ACC112 (cell line): ENCODE measurements at regions not wholly inside any gene's neighbourhood (a gene's known extent, or its start where the extent isn't known, plus 50 kb on each side); places are given as distances from the start of the nearest gene placed in this dataset.

Experiments
- H2AFZ ChIP-seq: fragments of 200-600 bp; sonication (generic); one replicate; pipeline ENCODE4 v1.6.0; 2017; ENCODE audit warnings: antibody characterized with exemption, low read length; ENCODE audit not compliant: unreplicated experiment
- H3K27ac ChIP-seq: fragments of 200-600 bp; sonication (generic); 2 replicates; pipeline ENCODE4 v1.5.1; 2014; ENCODE audit warnings: low read depth, mild to moderate bottlenecking, antibody characterized with exemption, low read length, moderate library complexity
- H3K27me3 ChIP-seq: fragments of 200-600 bp; sonication (generic); 2 replicates; pipeline ENCODE4 v1.6.1; 2014; ENCODE audit warnings: mild to moderate bottlenecking, antibody characterized with exemption, low read length, moderate library complexity, mixed read lengths; ENCODE audit not compliant: insufficient read depth
- H3K36me3 ChIP-seq: fragments of 200-600 bp; sonication (generic); 2 replicates; pipeline ENCODE4 v1.6.1; 2016; ENCODE audit warnings: mild to moderate bottlenecking, antibody characterized with exemption, low read length, moderate library complexity, mixed read lengths; ENCODE audit not compliant: insufficient read depth
- H3K4me1 ChIP-seq: fragments of 200-600 bp; sonication (generic); one replicate; pipeline ENCODE4 v1.6.1; 2016; ENCODE audit warnings: low read length, mixed read lengths; ENCODE audit not compliant: insufficient read depth, unreplicated experiment, control insufficient read depth
- H3K4me3 ChIP-seq: fragments of 200-600 bp; sonication (generic); 2 replicates; pipeline ENCODE4 v1.5.1; 2014; ENCODE audit warnings: mild to moderate bottlenecking, low read depth, low read length
- H3K79me2 ChIP-seq: fragments of 200-600 bp; sonication (generic); one replicate; pipeline ENCODE4 v1.6.0; 2016; ENCODE audit warnings: low read length; ENCODE audit not compliant: control insufficient read depth, unreplicated experiment, insufficient read depth

DNA sequence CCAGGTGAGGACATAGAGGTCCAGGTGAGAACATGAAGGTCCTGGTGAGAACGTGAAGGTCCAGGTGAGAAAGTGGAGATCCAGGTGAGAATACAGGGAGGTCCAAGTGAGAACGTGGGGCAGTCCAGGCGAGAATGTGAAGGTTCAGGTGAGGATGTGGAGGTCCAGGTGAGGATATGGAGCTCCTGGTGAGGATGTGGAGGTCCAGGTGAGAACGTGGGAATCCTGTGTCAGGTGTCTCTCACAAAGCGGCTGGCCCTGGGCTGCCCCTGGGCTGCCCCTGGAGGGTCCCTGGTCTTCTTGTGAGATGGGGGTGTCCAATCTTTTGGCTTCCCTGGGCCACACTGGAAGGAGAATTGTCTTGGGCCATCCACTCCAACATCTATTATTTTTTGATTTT, 133.4 kb downstream of the MRPL36 start:
- Histone ChIP-seq H3K27ac (no peak overlapping the region), H3K27me3 (peaks cover 71% of the 10 kb centered on the region), H3K4me1 (no peaks in the 10 kb centered on the region), H2AFZ (no peak overlapping the region), H3K4me3 (no peak overlapping the region), H3K79me2 (no peaks in the 10 kb centered on the region), H3K36me3 (no peaks in the 10 kb centered on the region)

DNA sequence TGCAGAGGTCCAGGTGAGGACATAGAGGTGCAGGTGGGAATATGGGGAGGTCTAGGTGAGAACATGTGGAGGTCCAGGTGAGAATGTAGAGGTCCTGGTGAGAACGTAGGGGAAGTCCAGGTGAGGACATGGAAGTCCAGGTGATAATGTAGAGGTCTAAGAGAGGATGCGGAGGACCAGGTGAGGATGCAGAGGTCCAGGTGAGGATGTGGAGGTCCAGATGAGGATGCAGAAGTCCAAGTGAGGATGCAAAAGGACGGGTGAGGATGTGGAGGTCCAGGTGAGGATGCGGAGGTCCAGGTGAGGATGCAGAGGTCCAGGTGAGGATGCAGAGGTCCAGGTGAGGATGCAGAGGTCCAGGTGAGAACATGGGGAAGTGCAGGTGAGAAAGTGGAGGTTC, 133.8 kb downstream of the MRPL36 start:
- H2AFZ ChIP-seq, result no peak overlapping the region
- H3K4me3 ChIP-seq, result no peak overlapping the region
- no peaks in the 10 kb centered on the region for H3K79me2 ChIP-seq
- no peaks in the 10 kb centered on the region for H3K4me1 ChIP-seq
- H3K27ac ChIP-seq, result no peak overlapping the region
- no peaks in the 10 kb centered on the region for H3K36me3 ChIP-seq
- H3K27me3 ChIP-seq, result peaks cover 67% of the 10 kb centered on the region

DNA sequence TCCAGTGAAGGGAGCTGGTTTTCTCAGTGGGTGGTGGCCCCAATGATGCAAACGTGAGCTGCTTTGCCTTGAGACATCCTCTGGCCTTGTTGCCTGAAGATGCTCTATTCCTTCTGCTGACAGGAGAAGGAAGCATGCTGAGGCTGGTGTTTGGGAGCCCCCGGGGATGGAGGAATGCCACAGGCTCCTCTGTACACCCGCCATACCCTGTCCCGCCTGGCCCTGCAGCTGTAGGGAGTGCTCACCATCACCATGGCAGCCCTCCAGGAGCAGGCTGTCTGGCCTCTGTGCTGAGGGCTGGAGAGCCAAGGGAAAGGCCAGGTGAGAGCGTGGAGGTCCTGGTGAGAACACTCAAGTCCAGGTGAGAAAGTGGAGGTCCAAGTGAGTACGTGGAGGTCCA, 134.4 kb downstream of the MRPL36 start:
- Histone ChIP-seq H3K27ac (no peak overlapping the region), H3K4me1 (no peaks in the 10 kb centered on the region), H2AFZ (no peak overlapping the region), H3K27me3 (peaks cover 66% of the 10 kb centered on the region), H3K4me3 (no peak overlapping the region), H3K79me2 (no peaks in the 10 kb centered on the region), H3K36me3 (no peaks in the 10 kb centered on the region)

DNA sequence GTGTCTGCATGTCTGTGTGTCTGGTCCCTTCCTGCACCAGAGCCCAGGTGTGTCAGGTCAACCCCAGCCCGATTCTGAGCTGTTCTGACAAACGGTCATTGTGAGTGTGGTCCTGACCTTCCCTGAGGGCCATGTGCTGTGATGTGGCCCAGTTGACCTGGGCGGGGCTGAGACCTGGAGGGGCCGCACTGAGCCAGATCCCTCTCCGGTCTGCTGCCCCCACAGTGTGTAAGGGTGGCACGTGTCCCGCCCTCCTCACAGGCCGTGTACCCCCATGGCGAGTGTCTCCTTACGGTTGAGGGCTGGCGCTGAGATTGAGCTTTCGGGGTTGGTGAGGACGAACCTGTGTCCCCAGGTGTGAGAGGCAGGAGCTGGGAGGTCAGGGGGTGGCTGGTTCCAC, 136.5 kb downstream of the MRPL36 start:
- no peaks in the 10 kb centered on the region for H3K36me3 ChIP-seq
- no peaks in the 10 kb centered on the region for H3K79me2 ChIP-seq
- H3K27ac ChIP-seq, result no peak overlapping the region
- no peak overlapping the region for H3K4me3 ChIP-seq
- H3K4me1 ChIP-seq, result no peaks in the 10 kb centered on the region
- H3K27me3 ChIP-seq, result peaks cover 67% of the 10 kb centered on the region
- no peak overlapping the region for H2AFZ ChIP-seq

DNA sequence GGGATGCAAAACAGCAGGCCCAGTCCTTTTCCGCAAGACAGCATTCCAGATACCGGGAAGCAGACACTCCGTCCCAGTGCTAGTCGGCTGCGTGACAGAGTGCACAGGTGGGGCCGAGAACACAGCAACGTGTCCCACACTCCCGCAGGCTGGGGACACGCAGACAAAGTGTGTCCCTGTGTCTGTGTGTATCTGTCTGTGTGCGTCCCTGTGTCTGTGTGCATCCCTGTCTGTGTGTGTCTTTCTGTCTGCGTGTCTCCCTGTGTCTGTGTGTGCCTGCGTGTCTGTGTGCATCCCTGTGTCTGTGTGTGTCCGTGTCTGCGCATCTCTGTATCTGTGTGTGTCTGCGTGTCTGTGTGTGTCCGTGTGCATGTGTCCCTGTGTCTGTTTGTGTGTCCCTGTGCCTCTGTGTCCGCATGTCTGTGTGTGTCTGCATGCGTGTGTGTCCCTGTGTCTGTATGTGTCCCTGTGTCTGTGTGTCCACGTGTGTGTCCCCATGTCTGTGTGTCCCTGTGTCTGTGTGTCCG, 137.0 kb downstream of the MRPL36 start:
- no peaks in the 10 kb centered on the region for H3K79me2 ChIP-seq
- no peaks in the 10 kb centered on the region for H3K36me3 ChIP-seq
- no peak overlapping the region for H3K4me3 ChIP-seq
- no peak overlapping the region for H2AFZ ChIP-seq
- H3K27me3 ChIP-seq, result peaks cover 66% of the 10 kb centered on the region
- no peaks in the 10 kb centered on the region for H3K4me1 ChIP-seq
- H3K27ac ChIP-seq, result no peak overlapping the region

DNA sequence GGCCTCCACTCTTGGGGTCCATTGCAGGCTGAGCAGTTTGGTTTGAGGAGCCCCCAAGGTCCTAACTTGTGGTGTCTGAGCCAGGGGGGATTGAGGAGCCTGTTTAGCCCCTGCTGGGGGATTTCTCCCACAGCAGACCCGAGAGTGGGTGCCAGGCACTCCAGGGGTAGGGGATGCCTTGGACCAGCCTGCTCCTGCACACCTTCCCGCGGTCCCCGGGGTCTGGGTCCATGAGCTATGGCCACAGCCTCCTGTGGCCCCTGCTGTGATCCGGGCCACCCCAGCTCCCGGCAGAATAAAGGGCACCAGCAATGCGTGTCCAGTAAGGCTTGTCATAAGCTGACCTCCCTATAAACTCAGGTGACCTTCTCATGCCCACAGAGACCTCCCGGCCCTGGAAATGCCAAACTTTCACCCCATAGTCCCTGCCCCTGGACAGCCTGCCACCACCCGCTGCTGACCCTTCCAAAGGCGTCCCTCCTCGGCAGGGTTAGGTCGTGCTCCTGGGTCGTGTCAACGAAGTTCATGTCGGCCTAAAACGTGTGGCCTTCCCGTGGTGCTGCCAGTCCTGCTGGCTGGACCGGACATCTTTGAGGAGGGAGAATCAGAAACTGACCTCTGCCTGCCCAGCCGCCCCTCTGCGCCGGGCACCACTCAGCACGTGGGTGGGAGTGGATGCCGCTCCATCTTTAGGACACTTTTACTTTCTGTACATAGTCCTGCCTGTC, 137.6 kb downstream of the MRPL36 start:
- Histone ChIP-seq H3K27me3 (peaks cover 67% of the 10 kb centered on the region), H3K36me3 (no peaks in the 10 kb centered on the region), H3K4me3 (no peak overlapping the region), H3K4me1 (no peaks in the 10 kb centered on the region), H3K27ac (no peak overlapping the region), H2AFZ (no peak overlapping the region), H3K79me2 (no peaks in the 10 kb centered on the region)

DNA sequence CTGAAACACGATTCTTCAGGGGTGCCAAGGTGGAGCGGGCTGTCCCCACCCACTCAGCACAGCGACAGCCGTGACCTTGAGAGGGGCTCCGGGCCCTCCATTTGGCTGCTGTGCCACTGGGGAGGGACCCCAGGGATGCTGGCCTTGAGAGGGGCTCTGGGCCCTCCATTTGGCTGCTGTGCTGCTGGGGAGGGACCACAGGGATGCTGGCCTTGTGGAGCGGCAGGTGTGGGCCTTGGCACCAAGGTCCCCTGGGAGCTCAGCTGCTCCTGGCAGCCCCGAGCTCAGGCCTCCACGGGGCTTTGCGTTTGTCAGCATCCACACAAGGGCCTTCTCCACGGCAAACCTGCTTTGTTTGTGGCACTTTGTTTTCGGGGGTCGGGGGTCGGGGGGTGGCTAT, 137.6 kb upstream of the LPCAT1 start:
- H3K27me3 ChIP-seq, result peaks cover 65% of the 10 kb centered on the region
- no peak overlapping the region for H3K4me3 ChIP-seq
- H3K4me1 ChIP-seq, result no peaks in the 10 kb centered on the region
- H2AFZ ChIP-seq, result no peak overlapping the region
- no peak overlapping the region for H3K27ac ChIP-seq
- no peaks in the 10 kb centered on the region for H3K36me3 ChIP-seq
- no peaks in the 10 kb centered on the region for H3K79me2 ChIP-seq

DNA sequence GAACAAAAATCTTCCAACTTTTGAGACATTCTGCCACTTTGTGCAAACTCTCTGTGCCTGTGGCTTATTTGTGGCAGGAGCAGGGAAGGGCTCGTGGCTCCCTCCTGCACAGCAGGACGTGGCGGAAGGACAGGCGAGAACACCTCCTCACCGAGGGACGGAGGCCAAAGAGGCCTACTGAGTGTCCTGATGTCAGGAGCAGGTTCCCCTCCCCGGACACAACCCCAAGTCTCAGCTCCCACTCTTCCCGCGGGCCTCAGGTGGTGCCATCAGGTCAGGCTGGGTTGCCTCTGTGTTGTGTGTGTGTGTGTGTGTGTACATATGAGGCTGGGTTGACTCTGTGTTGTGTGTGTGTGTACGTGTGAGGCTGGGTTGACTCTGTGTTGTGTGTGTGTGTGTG, 136.8 kb upstream of the LPCAT1 start:
- H3K27me3 ChIP-seq, result peaks cover 62% of the 10 kb centered on the region
- H3K4me1 ChIP-seq, result no peaks in the 10 kb centered on the region

DNA sequence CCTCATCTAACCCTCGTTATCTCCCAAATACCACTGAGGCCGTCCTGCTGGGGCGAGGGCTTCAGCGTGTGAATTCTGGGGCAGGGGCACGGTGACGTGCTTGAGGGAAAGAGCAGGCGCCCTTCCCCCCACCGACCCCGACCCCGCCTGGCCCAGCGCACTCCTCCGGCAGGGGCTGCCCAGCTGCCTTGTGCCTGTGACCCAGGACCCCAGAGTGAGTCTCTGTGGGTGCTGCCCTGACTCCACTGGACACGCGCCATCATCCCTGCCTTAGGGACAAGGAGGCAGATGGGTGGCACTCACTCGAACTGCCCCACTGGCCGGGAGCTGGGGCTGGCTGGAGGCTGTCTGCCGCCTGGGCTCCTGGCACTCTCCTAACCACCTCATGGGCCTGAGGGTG, 136.2 kb upstream of the LPCAT1 start:
- Histone ChIP-seq H3K36me3 (no peaks in the 10 kb centered on the region), H3K4me3 (no peak overlapping the region), H3K79me2 (no peaks in the 10 kb centered on the region), H3K27ac (no peak overlapping the region), H3K4me1 (no peaks in the 10 kb centered on the region), H2AFZ (no peak overlapping the region), H3K27me3 (peaks cover 62% of the 10 kb centered on the region)

More for the DNA sequence above, 136.8 kb upstream of the LPCAT1 start:
- Histone ChIP-seq H3K4me3 (no peak overlapping the region), H2AFZ (no peak overlapping the region), H3K27ac (no peak overlapping the region), H3K36me3 (no peaks in the 10 kb centered on the region), H3K79me2 (no peaks in the 10 kb centered on the region)

DNA sequence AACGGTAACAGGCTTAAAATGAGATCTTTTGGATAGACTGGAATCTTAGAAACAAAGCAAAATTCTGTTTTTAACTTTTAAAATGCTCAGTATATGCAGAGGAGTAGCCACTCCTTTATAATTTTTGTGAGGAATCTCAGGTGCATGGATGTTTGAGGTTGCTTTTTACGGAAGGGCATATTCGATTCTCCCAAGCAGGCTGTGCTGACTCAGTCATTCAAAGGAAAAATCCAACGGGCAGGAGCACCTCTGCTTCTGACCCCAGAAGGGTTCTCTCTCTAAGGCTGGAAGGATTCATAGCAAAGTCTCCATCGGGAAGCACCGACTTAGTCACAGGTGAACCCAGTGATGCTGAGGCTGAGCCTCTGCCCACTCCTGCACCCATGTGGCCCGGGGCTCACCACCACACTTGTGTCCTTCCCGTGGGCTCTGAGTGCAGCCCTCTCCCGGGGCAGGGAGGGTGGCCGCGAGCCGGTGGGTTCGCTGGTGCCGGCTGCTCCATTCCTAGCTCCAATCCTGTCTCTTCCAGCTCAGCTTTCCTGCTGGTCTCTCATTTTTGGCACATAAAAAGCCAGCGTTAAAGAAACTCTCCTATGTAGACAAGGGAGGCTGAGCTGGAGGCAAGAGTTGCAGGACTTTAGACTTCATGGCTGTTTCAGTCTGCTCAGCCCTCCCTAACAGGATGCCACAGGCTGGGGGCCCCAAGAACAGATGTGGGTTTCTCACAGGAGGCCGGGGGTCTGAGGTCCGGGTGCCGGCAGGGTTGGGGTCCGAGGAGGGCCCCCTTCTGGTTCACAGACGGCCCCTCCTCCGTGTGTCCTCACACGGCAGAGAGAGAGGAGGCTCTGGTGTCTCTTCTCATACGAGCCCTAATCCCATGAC, 135.6 kb upstream of the LPCAT1 start:
- H3K27me3 ChIP-seq, result peaks cover 61% of the 10 kb centered on the region
- no peak overlapping the region for H3K27ac ChIP-seq
- H3K79me2 ChIP-seq, result no peaks in the 10 kb centered on the region
- no peak overlapping the region for H2AFZ ChIP-seq
- no peak overlapping the region for H3K4me3 ChIP-seq
- H3K4me1 ChIP-seq, result no peaks in the 10 kb centered on the region
- no peaks in the 10 kb centered on the region for H3K36me3 ChIP-seq
